Hematopoietic multipotent progenitor cell treated with erythropoietin and hydrocortisone succinate and interleukin-3 and kit ligand, for 8 days (in vitro differentiated cells): ENCODE measurements at regions not wholly inside any gene's neighbourhood (a gene's known extent, or its start where the extent isn't known, plus 50 kb on each side); places are given as distances from the start of the nearest gene placed in this dataset.

Experiments used
- DNase-seq: peaks from one replicate; pipeline ENCODE4 v3.0.0-alpha.2; 2015

DNA sequence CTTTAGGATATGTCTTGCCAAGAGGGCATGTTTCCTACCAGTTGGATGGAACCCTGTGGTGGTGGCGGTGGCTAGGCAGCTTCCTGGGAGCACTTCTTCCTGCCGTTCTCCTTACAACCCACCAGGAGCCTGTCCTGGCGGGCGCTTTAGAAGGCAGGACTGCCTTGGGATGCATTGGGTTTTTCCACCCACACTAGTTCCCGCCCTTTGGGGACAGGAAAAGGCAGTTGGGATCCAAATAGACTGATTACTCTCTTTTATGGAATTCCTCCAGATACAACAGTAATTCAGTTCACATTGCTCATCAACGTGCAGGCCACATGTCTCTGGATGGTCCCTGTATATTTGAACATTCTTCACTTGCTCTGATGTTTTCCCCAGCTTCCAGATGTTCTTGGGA is 305.7 kb upstream of the SSTR1 start:
- no peak for DNase-seq

DNA sequence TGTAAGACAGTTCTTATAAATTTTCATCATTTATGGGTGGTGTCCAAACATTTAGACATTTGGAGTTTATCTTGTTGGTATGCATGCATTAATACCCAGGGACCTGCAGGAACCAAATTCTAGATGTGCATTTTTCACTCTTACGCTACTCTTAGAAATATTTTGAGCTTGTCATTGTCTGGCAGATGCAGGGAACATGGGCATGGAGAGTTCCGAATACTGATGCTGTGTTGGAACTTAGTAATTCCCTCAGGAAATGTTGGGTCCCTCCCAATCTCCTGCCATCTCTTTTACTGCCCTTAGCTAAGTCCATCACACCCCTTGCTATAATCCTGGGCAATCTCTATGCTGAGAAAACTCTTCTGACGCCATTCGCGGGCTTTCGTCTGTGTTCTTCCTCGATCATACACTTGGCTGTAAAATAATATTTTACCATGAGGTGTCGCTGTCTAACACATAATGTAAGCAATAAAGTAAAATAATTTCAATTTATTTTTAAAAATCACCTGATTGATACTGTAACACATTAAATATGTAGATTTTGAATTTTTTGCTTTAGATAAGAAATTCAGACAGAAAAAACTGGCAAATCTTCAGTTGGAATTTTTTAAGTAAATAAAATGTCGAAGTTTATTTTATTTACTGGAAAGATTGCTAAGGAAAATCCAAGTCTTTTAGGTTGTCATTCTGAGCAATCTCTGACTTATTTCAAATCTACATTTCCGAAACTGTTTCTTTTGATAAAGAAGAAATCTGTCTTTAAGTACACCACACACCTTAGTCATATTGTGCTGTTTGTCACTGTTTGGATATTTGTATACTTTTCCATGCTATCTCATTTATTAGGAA is 304.1 kb upstream of the SSTR1 start:
- peak; percentile 57 for DNase-seq

DNA sequence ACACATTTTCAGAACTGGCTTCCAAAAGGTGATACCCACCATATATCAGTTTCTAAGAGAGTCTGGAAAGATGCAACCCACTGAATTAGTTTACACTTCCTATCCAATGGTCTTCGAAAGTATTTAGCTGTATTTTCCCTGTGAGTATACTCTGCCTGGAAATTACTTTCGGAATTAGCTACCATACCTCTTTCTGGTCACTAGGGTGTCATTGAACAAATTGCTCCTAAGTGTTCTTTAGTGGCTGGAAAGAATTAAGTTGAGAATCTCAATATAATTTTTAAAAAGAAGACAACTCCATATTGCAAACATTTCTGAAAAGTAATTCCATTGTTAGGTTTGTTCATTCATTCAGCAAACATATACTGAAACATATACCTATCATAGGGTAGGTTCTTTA is 283.1 kb upstream of the SSTR1 start:
- DNase-seq: no peak

DNA sequence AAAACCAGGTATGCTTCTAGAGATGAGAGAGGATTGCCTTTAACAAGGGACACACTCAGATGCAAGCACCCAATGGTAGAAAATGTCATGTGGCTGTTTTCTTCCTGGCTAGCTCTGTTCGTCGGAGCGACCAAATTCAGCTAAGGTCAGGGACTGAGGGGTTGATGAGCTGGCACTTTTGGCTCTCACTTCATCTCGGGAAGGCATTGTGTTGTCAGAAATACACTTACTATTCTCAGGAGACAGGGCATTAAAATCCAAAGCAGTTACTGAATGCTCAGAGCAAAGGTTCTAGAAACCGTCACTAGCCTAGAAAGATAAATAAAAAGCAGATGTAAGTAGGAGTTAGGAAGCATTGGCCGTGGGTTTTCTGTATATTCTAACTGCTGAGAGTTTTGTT is 275.7 kb upstream of the SSTR1 start:
- DNase-seq: no peak

DNA sequence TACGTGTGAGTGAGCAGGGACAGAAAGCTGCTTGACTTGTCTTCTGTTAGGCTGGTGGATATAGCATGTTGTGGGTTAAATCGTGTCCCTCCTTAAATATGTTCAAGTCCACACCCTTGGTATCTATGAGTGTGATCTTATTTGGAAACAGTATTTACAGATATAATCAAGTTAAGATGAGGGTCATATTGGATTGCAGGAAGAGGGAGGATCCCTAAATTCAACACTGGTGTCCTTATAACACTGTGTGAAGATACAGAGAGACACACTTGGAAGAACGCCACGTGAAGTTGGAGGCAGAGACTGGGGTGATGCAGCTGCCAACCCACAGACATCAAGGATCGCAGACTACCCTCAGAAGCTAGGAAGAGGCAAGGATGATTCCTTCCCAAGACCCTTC is 275.2 kb upstream of the SSTR1 start:
- DNase-seq: no peak

DNA sequence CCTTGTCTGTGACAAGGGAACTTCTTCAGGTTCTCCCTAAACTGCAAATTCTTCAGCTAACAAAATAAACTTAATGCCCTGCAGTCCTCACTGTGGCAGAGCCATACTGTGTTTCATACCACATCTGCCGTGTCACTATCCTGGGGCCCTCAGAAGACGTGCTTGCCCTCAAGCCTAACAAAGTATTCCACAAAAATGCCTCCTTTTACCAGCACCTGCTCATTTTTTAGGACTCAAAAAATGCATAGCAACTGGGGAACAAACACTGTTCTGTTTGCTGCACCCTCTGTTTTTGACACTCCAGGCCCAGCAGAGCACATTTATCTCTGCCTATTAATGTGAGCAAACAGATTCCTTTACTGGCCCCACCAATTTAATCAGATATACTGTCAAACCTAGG is 270.7 kb upstream of the SSTR1 start:
- no peak for DNase-seq

DNA sequence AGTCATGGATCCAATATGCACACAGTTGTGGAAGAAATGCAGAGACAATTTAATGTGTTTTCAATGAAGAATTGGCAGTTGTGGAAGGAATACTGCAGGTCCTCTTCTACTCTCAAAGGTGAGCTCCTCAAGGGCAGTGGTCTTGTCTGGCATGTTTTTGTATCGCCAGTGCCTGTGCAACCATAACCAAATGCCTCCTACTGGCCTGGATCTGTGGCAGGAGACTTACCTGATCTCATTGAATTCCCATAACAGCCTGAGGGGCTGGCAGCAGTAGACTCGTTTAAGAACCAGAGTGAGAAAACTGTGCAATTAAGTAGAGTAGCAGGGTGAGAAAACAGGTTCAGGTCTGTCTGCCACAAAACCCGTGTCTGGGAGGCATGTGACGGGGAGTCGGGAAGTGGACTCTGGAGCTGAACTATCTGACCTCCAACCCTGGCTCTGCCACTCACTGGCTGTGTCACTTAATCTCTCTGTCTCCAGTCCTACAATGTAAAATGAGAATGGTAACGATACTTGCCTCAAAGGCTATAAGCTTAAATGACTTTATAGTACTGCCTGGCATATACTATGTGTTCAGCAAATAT is 268.2 kb upstream of the SSTR1 start:
- DNase-seq: no peak

DNA sequence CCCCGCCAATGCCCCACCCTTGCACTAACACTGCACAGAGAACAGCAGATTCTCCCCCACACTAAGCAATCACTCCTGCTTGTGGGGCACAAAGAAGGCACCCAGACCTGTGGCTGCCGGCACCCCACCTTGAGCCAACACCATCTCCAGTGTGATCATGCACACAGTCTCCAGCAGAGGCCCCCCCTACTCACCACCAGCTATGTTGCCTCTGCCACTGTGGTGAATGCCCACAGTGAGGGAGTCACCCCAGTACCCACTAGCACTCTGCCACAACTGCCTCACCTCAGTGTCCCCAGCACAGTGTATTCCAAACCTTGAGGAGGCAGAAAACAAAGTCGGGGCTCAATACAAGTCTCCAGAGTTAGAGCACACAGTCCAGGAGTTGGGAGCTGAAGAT is 261.7 kb upstream of the SSTR1 start:
- no peak for DNase-seq

DNA sequence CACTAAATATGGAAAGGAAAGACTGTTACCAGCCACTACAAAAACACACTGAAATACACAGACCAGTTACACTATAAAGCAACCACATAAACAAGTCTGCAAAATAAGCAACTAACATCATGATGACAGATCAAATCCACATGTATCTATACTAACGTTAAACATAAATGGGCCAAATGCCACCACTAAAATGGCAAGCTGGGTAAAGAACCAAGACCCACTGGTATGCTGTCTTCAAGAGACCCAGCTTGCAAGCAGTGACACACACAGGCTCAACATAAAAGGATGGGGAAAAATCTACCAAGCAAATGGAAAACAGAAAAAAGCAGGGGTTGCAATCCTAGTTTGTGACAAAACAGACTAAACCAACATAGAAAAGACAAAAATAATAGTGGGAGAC is 260.9 kb upstream of the SSTR1 start:
- no peak for DNase-seq

DNA sequence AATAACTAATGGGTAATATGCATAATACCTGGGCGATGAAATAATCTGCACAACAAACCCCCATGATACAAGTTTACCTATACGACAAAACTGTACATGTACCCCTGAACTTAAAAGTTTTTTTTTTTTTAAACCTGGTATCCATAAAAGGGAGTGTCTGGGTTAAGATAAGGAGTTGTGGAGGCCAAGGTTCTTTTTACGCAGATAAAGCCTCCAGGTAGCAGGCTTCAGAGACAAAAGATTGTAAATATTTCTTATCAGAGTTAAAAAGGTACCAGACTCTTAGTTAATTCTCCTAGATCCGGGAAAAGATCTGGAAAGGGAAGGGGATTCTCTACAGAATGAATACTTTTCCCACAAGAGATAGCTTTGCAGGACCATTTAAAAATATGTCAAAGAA is 259.4 kb upstream of the SSTR1 start:
- DNase-seq: no peak

DNA sequence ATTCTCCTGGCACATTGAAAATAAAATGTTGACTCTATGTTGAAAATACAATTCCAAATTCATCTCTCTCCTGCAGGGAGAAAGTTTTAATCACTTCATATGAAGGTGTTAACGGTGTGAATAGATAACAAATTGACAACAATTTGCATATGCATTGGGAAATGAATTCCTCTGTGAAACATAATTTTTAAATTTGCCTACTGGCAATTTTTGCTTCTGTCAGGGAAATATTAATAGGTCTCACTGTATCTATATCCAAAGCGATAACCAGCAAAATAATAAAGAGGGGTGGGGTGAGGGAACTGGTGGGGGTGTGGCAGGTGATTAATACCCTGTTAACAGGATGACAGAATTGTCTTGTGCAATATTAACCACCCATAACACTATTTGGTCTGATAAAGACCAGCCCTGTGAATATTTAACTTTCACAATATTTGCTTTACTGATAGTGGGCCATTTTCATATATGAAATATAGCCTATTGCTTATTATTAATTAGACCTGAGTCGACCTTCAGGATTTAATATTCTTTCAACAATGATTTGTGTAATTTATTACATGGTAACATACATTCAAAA is 239.0 kb upstream of the SSTR1 start:
- no peak for DNase-seq

DNA sequence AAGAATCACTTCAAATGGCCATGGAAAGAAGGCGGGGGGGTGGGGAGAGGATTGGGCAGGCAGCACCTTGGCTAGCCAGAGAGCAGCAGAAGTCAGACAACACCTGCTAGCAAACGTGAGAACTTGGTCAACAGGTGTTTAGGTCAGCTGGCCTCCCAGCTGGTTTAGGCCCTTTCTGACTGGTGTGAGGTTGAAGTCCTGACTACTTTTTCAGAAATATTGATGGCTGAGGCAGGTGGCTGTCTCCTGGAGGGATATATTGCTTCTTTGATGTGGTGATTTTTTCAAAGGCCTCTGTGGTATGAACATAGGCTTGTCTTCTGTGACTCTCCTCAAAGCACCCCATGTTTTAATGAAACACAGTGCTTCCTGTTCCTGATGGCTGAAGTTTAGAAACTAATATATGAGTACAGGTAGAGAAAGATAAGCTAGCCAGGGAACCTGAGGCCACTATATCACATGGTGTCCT is 238.2 kb upstream of the SSTR1 start:
- no peak for DNase-seq

DNA sequence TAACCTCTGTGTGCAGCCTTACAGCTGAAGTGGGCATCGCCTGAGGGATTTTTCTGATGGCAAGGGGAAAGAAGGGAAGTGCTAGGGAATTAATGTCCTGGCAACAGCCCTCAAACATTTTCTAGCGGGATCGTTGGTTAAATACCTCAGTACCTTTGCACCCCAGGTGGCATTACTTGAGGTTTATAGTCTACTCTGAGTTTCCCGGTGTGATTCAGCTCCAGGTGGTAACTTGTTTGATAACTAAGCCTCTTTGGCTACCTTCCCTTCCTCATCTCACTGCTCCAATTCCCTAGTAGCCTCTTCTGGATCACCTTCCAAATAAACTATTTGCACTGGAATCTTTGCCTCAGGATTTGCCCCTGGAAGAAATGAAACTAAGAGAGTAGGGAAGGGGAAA is 237.0 kb upstream of the SSTR1 start:
- DNase-seq: no peak

DNA sequence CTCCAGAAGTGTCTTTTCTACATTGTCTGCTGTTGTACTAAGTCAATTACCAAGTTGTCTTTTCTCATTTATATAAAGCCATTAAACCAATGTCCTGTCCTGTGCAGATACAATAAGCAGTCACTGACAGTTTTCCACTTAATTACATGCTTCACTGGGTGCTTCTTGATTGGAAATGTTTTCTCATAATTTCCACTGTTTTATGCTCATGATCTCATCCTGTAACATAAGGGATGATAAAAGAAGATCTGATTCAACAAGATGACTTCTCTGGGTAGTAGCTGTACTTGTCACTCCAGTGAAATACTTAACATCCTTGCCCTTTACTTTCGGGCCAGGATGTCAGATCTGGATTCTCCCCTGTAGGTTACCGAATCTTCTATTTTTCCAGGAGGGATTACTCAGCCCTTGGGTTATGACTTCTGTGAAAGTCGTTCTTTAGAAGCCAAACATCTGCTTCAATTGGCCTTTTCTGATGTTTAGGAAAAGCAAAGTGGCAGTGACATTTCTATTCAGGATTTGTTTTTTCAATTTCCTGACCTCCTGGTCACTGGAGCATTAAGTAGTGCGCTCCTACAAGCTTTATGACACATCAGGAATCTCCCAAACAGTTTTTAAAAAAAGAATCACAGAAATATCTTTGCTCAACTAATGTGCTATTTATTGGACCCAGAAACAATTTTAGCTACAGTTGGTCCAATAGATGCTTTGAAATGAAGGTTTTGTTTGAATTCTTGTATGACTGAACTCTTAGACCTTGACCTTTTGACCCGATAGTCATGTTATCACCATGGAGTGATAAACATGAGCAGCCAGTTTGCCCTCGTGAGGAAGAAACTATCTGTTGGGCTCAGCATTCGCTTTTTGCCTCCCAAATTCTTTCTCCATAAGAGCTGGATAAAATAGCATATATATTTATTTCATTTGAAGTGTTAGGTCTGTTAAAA is 234.5 kb upstream of the SSTR1 start:
- no peak for DNase-seq

DNA sequence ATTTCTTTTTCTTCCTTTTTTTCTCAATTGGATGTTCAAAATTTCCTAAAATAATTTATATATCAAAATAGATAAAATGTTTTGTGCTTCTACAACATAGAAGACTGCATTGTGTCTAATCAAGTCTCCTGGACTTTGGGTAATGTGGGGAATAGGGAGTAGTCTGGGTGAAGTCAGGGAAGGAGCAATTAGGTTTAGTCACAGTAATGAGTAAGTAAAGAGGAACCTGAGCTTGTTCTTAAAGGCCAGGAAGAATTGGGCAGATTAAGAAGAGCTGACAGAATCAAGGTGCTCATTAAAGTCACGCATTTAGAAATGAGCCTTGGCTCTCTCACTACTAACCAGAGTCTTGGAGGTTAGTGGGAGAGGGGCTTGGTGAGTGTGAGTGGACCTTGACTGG is 233.3 kb upstream of the SSTR1 start:
- DNase-seq: no peak

DNA sequence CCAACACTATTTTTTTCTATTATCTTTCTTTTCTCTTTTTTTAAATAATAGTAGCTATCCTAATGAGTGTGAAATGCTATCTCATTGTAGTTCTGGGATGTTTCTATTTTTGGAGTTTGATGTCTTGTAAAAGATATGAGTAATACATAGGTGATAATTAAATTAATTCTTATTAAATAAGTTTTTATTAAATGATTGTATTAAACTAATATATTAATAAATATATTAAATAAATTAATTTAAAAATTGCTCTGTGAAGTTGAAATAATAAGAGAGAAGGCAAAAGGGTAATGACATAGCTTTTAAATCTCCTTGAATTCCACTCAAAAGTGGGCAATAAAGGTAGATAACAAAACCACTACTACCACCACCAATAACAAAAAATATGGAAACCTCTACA is 230.2 kb upstream of the SSTR1 start:
- no peak for DNase-seq

DNA sequence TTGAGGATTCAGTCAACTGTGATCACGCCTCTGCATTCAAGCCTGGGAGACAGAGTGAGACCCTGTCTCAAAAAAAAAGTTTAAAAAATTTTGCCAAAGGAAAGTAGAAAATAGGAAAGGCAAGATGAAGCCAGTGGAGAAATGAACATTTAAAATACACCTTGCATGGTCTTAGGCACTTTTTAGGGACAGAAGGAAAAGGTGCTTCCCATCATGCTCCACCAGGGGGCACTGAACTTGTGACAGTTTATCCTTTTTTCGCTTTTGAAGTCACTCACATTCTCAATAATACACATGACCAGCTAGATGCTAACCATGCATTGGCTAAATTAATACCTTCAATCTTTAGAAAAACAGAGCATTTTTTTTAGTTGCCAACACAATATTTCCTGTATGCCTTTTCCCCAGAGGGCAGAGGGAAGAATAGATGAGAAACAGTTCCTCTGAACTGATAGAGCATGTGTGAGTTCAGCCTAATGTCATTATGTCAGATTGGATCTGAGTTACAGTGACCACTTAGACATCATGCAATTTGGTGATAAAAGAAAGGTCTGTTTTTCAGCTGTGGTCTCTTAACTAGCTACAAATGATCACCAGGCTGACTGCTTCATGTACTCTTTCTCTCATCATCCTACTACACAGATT is 221.8 kb upstream of the SSTR1 start:
- peak; percentile 68 for DNase-seq

DNA sequence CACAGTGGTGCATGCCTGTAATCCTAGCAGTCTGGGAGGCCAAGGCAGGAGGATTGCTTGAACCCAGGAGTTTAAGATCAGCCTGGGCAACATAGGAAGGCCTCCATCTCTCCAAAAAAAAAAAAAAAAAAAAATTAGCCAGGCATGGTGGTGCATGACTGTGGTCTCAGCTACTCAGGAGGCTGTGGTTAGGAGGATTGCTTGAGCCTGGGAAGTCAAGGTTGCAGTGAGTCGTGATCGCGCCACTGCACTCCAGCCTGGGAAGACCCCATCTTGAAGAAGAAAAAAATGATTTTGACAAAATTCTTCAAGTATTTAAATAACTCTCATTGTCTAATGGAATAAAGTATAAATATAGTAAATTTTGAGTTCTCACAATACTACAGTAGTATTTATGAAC is 219.2 kb upstream of the SSTR1 start:
- DNase-seq: no peak

DNA sequence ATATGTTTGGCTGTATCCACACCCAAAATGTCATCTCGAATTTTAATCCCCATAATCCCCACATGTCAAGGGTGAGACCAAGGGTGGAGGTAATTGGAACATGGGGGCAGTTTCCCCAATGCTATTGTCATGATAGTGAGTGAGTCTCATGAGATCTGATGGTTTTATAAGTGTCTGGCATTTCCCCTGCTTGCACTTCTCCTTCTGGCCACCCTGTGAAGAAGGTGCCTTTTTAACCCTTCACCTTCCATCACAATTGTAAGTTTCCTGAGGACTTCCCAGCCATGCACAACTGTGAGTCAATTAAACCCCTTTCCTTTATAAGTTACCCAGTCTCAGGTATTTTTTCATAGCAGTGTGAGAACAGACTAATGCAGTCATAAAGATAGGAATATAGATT is 216.7 kb upstream of the SSTR1 start:
- DNase-seq: no peak

DNA sequence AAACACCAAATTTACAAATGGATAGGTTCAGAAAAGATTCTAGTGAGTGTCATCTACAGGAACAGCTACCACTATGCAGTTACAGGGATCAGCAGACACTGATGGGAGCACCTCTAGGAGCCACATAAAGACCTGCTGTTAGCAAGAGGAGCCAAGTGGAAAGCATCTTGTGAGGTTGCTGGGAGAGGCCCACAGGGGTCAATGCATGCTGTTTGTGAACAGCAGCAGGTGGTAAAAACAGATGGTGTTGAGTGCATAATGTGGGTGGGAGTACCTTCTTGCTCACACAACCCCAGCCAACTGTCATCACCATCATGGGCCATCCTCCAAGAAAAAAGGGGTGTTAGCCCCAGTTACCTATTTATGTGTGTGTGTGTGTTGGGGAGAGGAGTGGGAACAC is 215.2 kb upstream of the SSTR1 start:
- no peak for DNase-seq

DNA sequence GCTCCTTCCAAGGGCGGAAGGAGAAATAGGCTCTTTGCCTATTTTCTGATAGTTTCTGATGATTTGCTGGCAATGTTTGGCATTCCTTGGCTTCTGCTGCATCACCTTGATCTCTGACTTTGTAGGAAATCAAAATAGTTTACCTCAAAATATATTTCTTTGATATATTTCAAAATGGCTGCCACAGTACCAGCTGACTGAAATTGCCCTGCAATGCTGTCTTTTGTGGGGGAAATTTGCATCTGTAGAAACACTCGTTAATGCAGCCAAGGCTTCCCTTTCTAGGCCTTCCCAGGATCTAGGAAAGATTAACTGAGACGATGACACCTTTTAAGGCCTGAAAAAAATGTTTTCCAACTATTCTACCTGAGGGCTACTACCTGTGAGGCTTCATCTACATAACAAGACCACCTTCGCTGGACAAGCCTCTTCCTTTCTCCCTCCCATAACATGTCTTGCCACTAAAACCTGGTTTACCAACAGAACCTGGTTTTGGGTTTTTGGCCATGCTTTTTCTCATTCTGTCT is 212.8 kb upstream of the SSTR1 start:
- no peak for DNase-seq

DNA sequence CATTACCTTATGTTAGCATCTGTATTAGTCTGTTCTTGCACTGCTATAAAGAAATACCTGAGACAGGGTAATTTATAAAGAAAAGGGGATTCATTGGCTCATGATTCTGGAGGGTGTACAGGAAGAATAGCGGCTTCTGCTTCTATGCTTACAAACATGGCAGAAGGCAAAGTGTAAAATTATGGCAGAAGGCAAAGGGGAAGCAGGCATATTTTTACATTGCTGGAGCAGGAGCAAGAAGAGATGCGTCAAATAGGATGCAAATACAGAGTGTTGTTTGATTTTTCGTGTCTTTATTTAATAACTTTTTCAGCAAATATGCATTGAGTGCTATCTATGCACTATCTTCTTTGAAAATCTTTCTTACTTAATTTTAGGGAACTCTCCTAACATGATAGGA is 210.7 kb upstream of the SSTR1 start:
- DNase-seq: no peak

DNA sequence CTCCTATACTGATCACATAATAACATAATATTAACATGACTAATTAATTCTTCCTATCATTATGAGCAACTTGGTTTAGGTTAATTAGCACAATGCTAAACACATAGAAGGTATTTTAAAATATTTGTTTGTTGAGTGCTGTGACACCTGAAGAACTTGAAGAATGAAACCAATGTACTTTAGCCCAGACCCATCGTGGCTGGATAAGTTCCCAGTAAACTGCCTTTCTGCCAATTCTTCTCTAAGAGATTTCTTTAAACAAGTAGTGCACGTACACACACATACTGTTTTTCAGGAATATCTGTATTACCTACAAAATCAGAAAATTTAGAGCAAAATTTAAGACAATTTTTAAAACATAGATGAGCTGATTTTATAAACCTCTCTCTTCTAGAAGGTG is 207.4 kb upstream of the SSTR1 start:
- no peak for DNase-seq
